SK-N-SH (cell line): ENCODE measurements at regions not wholly inside any gene's neighbourhood (a gene's known extent, or its start where the extent isn't known, plus 50 kb on each side); places are given as distances from the start of the nearest gene placed in this dataset.

ENCODE experiments used
- CTCF ChIA-PET: fragments of 300-600, 350-600 bp; formaldehyde crosslinking; extraction: SDS; loops from one replicate; lab custom pipeline; 2021; lab: Yijun Ruan, JAX
- POLR2A ChIA-PET: fragments of 350-600 bp; sonication (Branson Sonifier 250); formaldehyde crosslinking; extraction: SDS; loops from one replicate; lab custom pipeline; 2020; ENCODE audit warnings: antibody characterized with exemption, inconsistent platforms; lab: Yijun Ruan, JAX
- DNase-seq: peaks from one replicate; pipeline ENCODE4 v3.0.0; 2012
- H2AFZ ChIP-seq: fragments of 200-600 bp; sonication (generic); 2 replicates; pipeline ENCODE4 v1.8.1; 2016; ENCODE audit warnings: antibody characterized with exemption, mild to moderate bottlenecking, low read depth
- H3F3A ChIP-seq: fragments of 200-600 bp; sonication (generic); replicated peaks from 2 replicates; pipeline ENCODE3; 2016; ENCODE audit warnings: antibody characterized with exemption, mild to moderate bottlenecking; ENCODE audit not compliant: insufficient read depth
- H3K27ac ChIP-seq, 2 experiments: fragments of 200-500 bp in 1 of 2; fragments of 200-600 bp in 1 of 2; sonication (Bioruptor generic) in 1 of 2; sonication (generic), shearing (Covaris generic) in 1 of 2; 2 replicates each; pipeline versions ENCODE4 v1.5.1 to v1.6.1; 2014 to 2016; ENCODE audit warnings: low read depth in 2 of 2, inconsistent platforms in 1 of 2, low read length in 1 of 2, mild to moderate bottlenecking in 1 of 2, mixed read lengths in 1 of 2
- H3K27me3 ChIP-seq: fragments of 200-600 bp; sonication (generic), shearing (Covaris generic); 2 replicates; pipeline ENCODE4 v1.6.1; 2016; ENCODE audit warnings: mixed run types; ENCODE audit not compliant: insufficient read depth
- H3K36me3 ChIP-seq, 2 experiments: fragments of 200-500 bp in 1 of 2; fragments of 200-600 bp in 1 of 2; sonication (Bioruptor generic) in 1 of 2; sonication (generic) in 1 of 2; replicated peaks in 1 of 2; 2 replicates each; pipeline versions ENCODE3 to v1.5.1; 2014 to 2016; ENCODE audit warnings: low read length in 1 of 2, mild to moderate bottlenecking in 1 of 2; ENCODE audit not compliant: insufficient read depth in 2 of 2, control insufficient read depth in 1 of 2
- H3K4me1 ChIP-seq, 2 experiments: fragments of 200-500 bp in 1 of 2; fragments of 200-600 bp in 1 of 2; sonication (Bioruptor generic) in 1 of 2; sonication (generic), shearing (Covaris generic) in 1 of 2; 2 replicates each; pipeline versions ENCODE4 v1.5.1 to v1.6.1; 2014 to 2016; ENCODE audit warnings: low read depth in 1 of 2, low read length in 1 of 2, mixed run types in 1 of 2; ENCODE audit not compliant: insufficient read depth in 2 of 2, control insufficient read depth in 1 of 2
- H3K4me2 ChIP-seq: fragments of 200-600 bp; sonication (generic), shearing (Covaris generic); 2 replicates; pipeline ENCODE4 v1.6.1; 2017; ENCODE audit warnings: mixed run types
- H3K4me3 ChIP-seq, 2 experiments: fragments of 200-500 bp in 1 of 2; fragments of 200-600 bp in 1 of 2; sonication (Bioruptor generic) in 1 of 2; sonication (generic), shearing (Covaris generic) in 1 of 2; 2 replicates each; pipeline versions ENCODE4 v1.5.1 to v1.8.1; 2014 to 2016; ENCODE audit warnings: low read depth in 2 of 2, inconsistent platforms in 1 of 2, low read length in 1 of 2, mild to moderate bottlenecking in 1 of 2, mixed read lengths in 1 of 2, moderate library complexity in 1 of 2
- H3K79me2 ChIP-seq: fragments of 200-600 bp; sonication (generic); 2 replicates; pipeline ENCODE4 v1.8.1; 2017; ENCODE audit warnings: mild to moderate bottlenecking; ENCODE audit not compliant: insufficient read depth
- H3K9ac ChIP-seq: fragments of 200-600 bp; sonication (generic); 2 replicates; pipeline ENCODE4 v1.6.1; 2017; ENCODE audit warnings: mixed run types
- H3K9me2 ChIP-seq: fragments of 200-600 bp; sonication (generic); 2 replicates; pipeline ENCODE4 v1.6.1; 2017; ENCODE audit warnings: mixed run types
- H3K9me3 ChIP-seq: fragments of 200-600 bp; sonication (generic); 2 replicates; pipeline ENCODE4 v1.6.1; 2017; ENCODE audit warnings: mixed run types, mild to moderate bottlenecking, moderate library complexity
- H4K20me1 ChIP-seq: fragments of 200-600 bp; sonication (generic); 2 replicates; pipeline ENCODE4 v1.6.1; 2017; ENCODE audit warnings: mild to moderate bottlenecking, mixed run types; ENCODE audit not compliant: insufficient read depth
- FOSL2 ChIP-seq: IDR thresholded peaks from 2 replicates; pipeline ENCODE4 v1.4.0; 2012; ENCODE audit warnings: low read depth, mild to moderate bottlenecking, moderate library complexity, borderline replicate concordance
- FOXJ3 ChIP-seq: sonication (generic); formaldehyde crosslinking; IDR thresholded peaks from 2 replicates; pipeline ENCODE4 v1.5.1; 2020; ENCODE audit warnings: mild to moderate bottlenecking, missing genetic modification reagents
- FOXM1 ChIP-seq: IDR thresholded peaks from 2 replicates; pipeline ENCODE4 v1.4.0; 2012; ENCODE audit warnings: low read depth, mild to moderate bottlenecking
- GABPA ChIP-seq: IDR thresholded peaks from 2 replicates; pipeline ENCODE4 v1.4.0; 2012; ENCODE audit warnings: low read depth, mild to moderate bottlenecking
- JUND ChIP-seq: IDR thresholded peaks from 2 replicates; pipeline ENCODE4 v1.4.0; 2012
- MEF2A ChIP-seq: IDR thresholded peaks from 2 replicates; pipeline ENCODE4 v1.4.0; 2012; ENCODE audit warnings: low read depth, borderline replicate concordance
- NFIC ChIP-seq: IDR thresholded peaks from 2 replicates; pipeline ENCODE4 v1.4.0; 2012; ENCODE audit warnings: borderline replicate concordance
- NRF1 ChIP-seq: IDR thresholded peaks from 2 replicates; pipeline ENCODE4 v1.6.1; 2012; ENCODE audit warnings: low read depth, mild to moderate bottlenecking, low read length
- RCOR1 ChIP-seq: fragments of 150-350 bp; IDR thresholded peaks from 2 replicates; pipeline ENCODE4 v1.6.1; 2017; ENCODE audit warnings: antibody characterized with exemption, low read length
- SIN3A ChIP-seq: IDR thresholded peaks from 2 replicates; pipeline ENCODE4 v1.6.1; 2012; ENCODE audit warnings: low read depth, mild to moderate bottlenecking, low read length, moderate library complexity, borderline replicate concordance
- YY1 ChIP-seq: IDR thresholded peaks from 2 replicates; pipeline ENCODE4 v1.4.0; 2012; ENCODE audit warnings: low read depth, mild to moderate bottlenecking
- WGBS: methylation state at CpG from one replicate; pipeline ENCODE4 v1.1.6; 2017; ENCODE audit warnings: low lambda C conversion rate; 5-methylcytosine and 5-hydroxymethylcytosine counted together
- TF ChIP-seq, protein P1 (sequence below): IDR thresholded peaks from 2 replicates; pipeline ENCODE4 v1.4.0; 2012; ENCODE audit warnings: low read depth, borderline replicate concordance
- TF ChIP-seq, protein P2 (sequence below): fragments of 150-350 bp; IDR thresholded peaks from 2 replicates; pipeline ENCODE4 v1.6.1; 2017; ENCODE audit warnings: antibody characterized with exemption, low read length, low read depth, borderline replicate concordance
- TF ChIP-seq, protein P3 (sequence below): IDR thresholded peaks from 2 replicates; pipeline ENCODE4 v1.4.0; 2012; ENCODE audit warnings: low read depth
- TF ChIP-seq, protein P4 (sequence below): IDR thresholded peaks from 2 replicates; pipeline ENCODE4 v1.6.1; 2012; ENCODE audit warnings: mild to moderate bottlenecking, low read depth, low read length, moderate library complexity
- TF ChIP-seq, protein P5 (sequence below): fragments of 200-600 bp; sonication (generic); IDR thresholded peaks from 2 replicates; pipeline ENCODE4 v1.6.1; 2017; ENCODE audit warnings: antibody characterized with exemption, mild to moderate bottlenecking, moderate library complexity
- TF ChIP-seq, protein P6 (sequence below): fragments of 150-350 bp; IDR thresholded peaks from 2 replicates; pipeline ENCODE4 v1.6.1; 2016; ENCODE audit warnings: mild to moderate bottlenecking, low read depth, low read length

DNA sequence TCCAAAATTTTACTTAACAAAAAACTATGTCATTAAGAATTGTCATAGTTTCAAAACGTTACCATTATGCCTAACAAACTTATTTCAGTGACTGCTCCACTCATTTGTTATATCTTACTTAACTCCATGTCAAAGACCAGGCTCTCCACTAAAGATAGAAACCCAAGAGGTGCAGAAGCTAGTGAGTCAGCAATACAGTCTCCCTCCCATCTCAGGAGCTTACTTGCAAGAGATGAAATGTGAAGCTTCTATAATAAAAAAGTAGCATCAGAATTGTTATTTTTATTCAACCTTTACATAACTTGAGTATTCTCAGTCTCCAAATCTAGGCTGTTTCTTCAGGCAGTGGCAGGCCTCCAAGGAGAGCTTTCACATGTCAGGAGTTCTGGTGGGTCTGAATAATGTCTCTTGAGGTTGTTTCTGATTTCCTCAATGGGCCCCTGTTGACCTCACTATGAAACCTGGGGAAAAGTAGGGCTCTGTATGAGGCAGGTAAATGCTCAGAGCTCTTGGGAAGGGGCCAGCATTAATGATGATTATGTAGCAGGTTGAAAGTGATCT is 242.0 kb downstream of the NDFIP2 start:
- Histone ChIP-seq H3K27ac (peak overlapping the region in 1 of 2 experiments; percentile 87; a peak in 2 of 4 replicates), H3F3A (no peaks in the 10 kb centered on the region), H4K20me1 (no peaks in the 10 kb centered on the region), H3K4me3 (no peak overlapping the region), H3K9me2 (no peaks in the 10 kb centered on the region), H3K4me2 (no peak overlapping the region), H3K27me3 (no peaks in the 10 kb centered on the region), H2AFZ (no peak overlapping the region), H3K4me1 (peaks cover 0 to 32% of the 10 kb centered on the region in 2 experiments; a peak in 2 of 4 replicates), H3K79me2 (no peaks in the 10 kb centered on the region), H3K9ac (no peak overlapping the region), H3K36me3 (no peaks in the 10 kb centered on the region), H3K9me3 (no peaks in the 10 kb centered on the region)
- TF ChIP-seq FOXM1 = no peak
- TF ChIP-seq, protein P1, sequence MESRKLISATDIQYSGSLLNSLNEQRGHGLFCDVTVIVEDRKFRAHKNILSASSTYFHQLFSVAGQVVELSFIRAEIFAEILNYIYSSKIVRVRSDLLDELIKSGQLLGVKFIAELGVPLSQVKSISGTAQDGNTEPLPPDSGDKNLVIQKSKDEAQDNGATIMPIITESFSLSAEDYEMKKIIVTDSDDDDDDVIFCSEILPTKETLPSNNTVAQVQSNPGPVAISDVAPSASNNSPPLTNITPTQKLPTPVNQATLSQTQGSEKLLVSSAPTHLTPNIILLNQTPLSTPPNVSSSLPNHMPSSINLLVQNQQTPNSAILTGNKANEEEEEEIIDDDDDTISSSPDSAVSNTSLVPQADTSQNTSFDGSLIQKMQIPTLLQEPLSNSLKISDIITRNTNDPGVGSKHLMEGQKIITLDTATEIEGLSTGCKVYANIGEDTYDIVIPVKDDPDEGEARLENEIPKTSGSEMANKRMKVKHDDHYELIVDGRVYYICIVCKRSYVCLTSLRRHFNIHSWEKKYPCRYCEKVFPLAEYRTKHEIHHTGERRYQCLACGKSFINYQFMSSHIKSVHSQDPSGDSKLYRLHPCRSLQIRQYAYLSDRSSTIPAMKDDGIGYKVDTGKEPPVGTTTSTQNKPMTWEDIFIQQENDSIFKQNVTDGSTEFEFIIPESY = no peak
- no peak for TF ChIP-seq NFIC
- no peak for TF ChIP-seq FOXJ3
- TF ChIP-seq MEF2A = no peak
- TF ChIP-seq JUND = no peak
- TF ChIP-seq SIN3A = no peak
- TF ChIP-seq, protein P2, sequence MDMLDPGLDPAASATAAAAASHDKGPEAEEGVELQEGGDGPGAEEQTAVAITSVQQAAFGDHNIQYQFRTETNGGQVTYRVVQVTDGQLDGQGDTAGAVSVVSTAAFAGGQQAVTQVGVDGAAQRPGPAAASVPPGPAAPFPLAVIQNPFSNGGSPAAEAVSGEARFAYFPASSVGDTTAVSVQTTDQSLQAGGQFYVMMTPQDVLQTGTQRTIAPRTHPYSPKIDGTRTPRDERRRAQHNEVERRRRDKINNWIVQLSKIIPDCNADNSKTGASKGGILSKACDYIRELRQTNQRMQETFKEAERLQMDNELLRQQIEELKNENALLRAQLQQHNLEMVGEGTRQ = no peak
- no peak for TF ChIP-seq NRF1
- TF ChIP-seq YY1 = no peak
- TF ChIP-seq, protein P3, sequence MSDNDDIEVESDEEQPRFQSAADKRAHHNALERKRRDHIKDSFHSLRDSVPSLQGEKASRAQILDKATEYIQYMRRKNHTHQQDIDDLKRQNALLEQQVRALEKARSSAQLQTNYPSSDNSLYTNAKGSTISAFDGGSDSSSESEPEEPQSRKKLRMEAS = no peak
- TF ChIP-seq, protein P4, sequence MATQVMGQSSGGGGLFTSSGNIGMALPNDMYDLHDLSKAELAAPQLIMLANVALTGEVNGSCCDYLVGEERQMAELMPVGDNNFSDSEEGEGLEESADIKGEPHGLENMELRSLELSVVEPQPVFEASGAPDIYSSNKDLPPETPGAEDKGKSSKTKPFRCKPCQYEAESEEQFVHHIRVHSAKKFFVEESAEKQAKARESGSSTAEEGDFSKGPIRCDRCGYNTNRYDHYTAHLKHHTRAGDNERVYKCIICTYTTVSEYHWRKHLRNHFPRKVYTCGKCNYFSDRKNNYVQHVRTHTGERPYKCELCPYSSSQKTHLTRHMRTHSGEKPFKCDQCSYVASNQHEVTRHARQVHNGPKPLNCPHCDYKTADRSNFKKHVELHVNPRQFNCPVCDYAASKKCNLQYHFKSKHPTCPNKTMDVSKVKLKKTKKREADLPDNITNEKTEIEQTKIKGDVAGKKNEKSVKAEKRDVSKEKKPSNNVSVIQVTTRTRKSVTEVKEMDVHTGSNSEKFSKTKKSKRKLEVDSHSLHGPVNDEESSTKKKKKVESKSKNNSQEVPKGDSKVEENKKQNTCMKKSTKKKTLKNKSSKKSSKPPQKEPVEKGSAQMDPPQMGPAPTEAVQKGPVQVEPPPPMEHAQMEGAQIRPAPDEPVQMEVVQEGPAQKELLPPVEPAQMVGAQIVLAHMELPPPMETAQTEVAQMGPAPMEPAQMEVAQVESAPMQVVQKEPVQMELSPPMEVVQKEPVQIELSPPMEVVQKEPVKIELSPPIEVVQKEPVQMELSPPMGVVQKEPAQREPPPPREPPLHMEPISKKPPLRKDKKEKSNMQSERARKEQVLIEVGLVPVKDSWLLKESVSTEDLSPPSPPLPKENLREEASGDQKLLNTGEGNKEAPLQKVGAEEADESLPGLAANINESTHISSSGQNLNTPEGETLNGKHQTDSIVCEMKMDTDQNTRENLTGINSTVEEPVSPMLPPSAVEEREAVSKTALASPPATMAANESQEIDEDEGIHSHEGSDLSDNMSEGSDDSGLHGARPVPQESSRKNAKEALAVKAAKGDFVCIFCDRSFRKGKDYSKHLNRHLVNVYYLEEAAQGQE = no peak
- TF ChIP-seq RCOR1 = no peak
- no peak for TF ChIP-seq FOSL2
- no peak for TF ChIP-seq GABPA
- TF ChIP-seq, protein P5, sequence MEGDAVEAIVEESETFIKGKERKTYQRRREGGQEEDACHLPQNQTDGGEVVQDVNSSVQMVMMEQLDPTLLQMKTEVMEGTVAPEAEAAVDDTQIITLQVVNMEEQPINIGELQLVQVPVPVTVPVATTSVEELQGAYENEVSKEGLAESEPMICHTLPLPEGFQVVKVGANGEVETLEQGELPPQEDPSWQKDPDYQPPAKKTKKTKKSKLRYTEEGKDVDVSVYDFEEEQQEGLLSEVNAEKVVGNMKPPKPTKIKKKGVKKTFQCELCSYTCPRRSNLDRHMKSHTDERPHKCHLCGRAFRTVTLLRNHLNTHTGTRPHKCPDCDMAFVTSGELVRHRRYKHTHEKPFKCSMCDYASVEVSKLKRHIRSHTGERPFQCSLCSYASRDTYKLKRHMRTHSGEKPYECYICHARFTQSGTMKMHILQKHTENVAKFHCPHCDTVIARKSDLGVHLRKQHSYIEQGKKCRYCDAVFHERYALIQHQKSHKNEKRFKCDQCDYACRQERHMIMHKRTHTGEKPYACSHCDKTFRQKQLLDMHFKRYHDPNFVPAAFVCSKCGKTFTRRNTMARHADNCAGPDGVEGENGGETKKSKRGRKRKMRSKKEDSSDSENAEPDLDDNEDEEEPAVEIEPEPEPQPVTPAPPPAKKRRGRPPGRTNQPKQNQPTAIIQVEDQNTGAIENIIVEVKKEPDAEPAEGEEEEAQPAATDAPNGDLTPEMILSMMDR = no peak
- TF ChIP-seq, protein P6, sequence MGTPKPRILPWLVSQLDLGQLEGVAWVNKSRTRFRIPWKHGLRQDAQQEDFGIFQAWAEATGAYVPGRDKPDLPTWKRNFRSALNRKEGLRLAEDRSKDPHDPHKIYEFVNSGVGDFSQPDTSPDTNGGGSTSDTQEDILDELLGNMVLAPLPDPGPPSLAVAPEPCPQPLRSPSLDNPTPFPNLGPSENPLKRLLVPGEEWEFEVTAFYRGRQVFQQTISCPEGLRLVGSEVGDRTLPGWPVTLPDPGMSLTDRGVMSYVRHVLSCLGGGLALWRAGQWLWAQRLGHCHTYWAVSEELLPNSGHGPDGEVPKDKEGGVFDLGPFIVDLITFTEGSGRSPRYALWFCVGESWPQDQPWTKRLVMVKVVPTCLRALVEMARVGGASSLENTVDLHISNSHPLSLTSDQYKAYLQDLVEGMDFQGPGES = no peak
- WGBS = 34% methylated on average over 1 of the region's 1 CpG
- DNase-seq = no peak
- CTCF ChIA-PET = interaction anchor here (0.5 to 1.9 kb wide), 4 partner anchors 11 to 112 kb away, joined by 3 to 8 read pairs (median 4); no protein-coding TSS in a partner anchor
- POLR2A ChIA-PET = no interaction called here
